Endothelial cell of umbilical vein (primary cell): ENCODE measurements at regions not wholly inside any gene's neighbourhood (a gene's known extent, or its start where the extent isn't known, plus 50 kb on each side); places are given as distances from the start of the nearest gene placed in this dataset.

ENCODE experiments used
- CTCF ChIP-seq, 2 donors: IDR thresholded peaks; 1 replicate in 1 of 2; 2 replicates in 1 of 2; pipeline ENCODE4 v1.5.1; 2011; ENCODE audit warnings: low read length in 2 of 2, mild to moderate bottlenecking in 2 of 2, moderate library complexity in 2 of 2, control low read depth in 1 of 2, inconsistent platforms in 1 of 2, low read depth in 1 of 2; ENCODE audit not compliant: insufficient read depth in 1 of 2; ENCODE audit errors: extremely low read depth in 1 of 2
- EZH2 ChIP-seq: IDR thresholded peaks from 2 replicates; pipeline ENCODE4 v1.6.1; 2012; ENCODE audit warnings: borderline replicate concordance, low read depth, mild to moderate bottlenecking, moderate library complexity, low read length, inconsistent platforms; ENCODE audit not compliant: severe bottlenecking
- FOS ChIP-seq: IDR thresholded peaks from 2 replicates; pipeline ENCODE4 v1.6.1; 2011; ENCODE audit warnings: mild to moderate bottlenecking, low read length, moderate library complexity, borderline replicate concordance; ENCODE audit not compliant: insufficient read depth
- JUN ChIP-seq: IDR thresholded peaks from 2 replicates; pipeline ENCODE4 v1.6.1; 2011; ENCODE audit warnings: borderline replicate concordance, low read depth; ENCODE audit not compliant: insufficient read length, insufficient read depth
- MAX ChIP-seq: IDR thresholded peaks from 2 replicates; pipeline ENCODE4 v1.6.1; 2011; ENCODE audit not compliant: insufficient read depth, insufficient read length
- POLR2A ChIP-seq: IDR thresholded peaks from 2 replicates; pipeline ENCODE4 v1.6.1; 2012; ENCODE audit warnings: low read depth, mild to moderate bottlenecking, control low read depth, low read length
- POLR2AphosphoS5 ChIP-seq: IDR thresholded peaks from 2 replicates; pipeline ENCODE4 v1.6.1; 2012; ENCODE audit warnings: low read depth, mild to moderate bottlenecking, control low read depth, low read length, moderate library complexity; ENCODE audit not compliant: insufficient read depth

- TF ChIP-seq POLR2AphosphoS5 (no peak), CTCF (IDR thresholded peaks at IDR 0.05; ENCODE audit: extremely low read depth in 1 of 2, insufficient read depth in 1 of 2, low read depth in 1 of 2, low read length in 2 of 2) (no peak), POLR2A (no peak), EZH2 (no peak), FOS (no peak), MAX (no peak), JUN (no peak)
Observed at GRCh38 chr14:65853407-65853955, 441.0 kb downstream of the FUT8 start.
